ENCODE measurements at regions not wholly inside any gene's neighbourhood (a gene's known extent, or its start where the extent isn't known, plus 50 kb on each side); places are given as distances from the start of the nearest gene placed in this dataset.

GRCh38 chr3:29156086-29156715, 124.7 kb upstream of the RBMS3 start:
- POLR2A ChIA-PET = no interaction called here
- Histone ChIP-seq H3K4me3 (ENCODE audit: low read depth, low read length) (no peak overlapping the region), H3K27ac (ENCODE audit: low read depth, low read length) (no peak overlapping the region), H3K27me3 (ENCODE audit: control insufficient read depth, insufficient read depth, low read length) (no peaks in the 10 kb centered on the region), H3K9me3 (ENCODE audit: control insufficient read depth, insufficient read depth, low read length) (no peaks in the 10 kb centered on the region)
- TF ChIP-seq, protein P1, sequence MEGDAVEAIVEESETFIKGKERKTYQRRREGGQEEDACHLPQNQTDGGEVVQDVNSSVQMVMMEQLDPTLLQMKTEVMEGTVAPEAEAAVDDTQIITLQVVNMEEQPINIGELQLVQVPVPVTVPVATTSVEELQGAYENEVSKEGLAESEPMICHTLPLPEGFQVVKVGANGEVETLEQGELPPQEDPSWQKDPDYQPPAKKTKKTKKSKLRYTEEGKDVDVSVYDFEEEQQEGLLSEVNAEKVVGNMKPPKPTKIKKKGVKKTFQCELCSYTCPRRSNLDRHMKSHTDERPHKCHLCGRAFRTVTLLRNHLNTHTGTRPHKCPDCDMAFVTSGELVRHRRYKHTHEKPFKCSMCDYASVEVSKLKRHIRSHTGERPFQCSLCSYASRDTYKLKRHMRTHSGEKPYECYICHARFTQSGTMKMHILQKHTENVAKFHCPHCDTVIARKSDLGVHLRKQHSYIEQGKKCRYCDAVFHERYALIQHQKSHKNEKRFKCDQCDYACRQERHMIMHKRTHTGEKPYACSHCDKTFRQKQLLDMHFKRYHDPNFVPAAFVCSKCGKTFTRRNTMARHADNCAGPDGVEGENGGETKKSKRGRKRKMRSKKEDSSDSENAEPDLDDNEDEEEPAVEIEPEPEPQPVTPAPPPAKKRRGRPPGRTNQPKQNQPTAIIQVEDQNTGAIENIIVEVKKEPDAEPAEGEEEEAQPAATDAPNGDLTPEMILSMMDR (IDR thresholded peaks at IDR 0.05; ENCODE audit: low read depth, low read length) = no peak
- no peak for DNase-seq (ENCODE audit: low read depth, low spot score)
- CTCF ChIA-PET = no interaction called here

GRCh38 chr3:29164825-29165224, 116.0 kb upstream of the RBMS3 start:
- CTCF ChIA-PET = no interaction called here
- DNase-seq (ENCODE audit: low read depth, low spot score) = no peak
- POLR2A ChIA-PET = no interaction called here
- Histone ChIP-seq H3K9me3 (ENCODE audit: control insufficient read depth, insufficient read depth, low read length) (no peaks in the 10 kb centered on the region; the same call in 1 of the 2 replicates), H3K4me3 (ENCODE audit: low read depth, low read length) (no peak overlapping the region), H3K27ac (ENCODE audit: low read depth, low read length) (no peak overlapping the region), H3K27me3 (ENCODE audit: control insufficient read depth, insufficient read depth, low read length) (no peaks in the 10 kb centered on the region)
- TF ChIP-seq, protein P1 (IDR thresholded peaks at IDR 0.05; ENCODE audit: low read depth, low read length) = no peak

DNA sequence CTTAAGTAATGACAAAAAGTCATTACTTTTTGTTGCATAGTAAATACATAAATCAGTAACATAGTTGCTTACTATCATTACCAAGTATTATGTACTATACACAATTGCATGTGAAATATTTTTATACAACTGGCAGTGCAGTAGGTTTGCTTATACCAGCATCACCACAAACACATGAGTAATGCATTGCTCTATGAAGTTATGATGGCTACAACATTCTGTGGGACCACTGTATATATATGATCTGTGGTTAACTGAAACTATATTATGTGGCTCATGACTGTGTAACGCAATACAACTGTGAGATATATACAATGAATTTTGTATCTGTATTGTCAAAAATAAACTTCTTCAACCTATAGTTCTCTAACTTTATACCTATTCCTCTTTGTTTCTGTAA, 113.7 kb upstream of the RBMS3 start:
- H3K27ac ChIP-seq (ENCODE audit: low read depth, low read length) = no peak overlapping the region
- POLR2A ChIA-PET = interaction anchor here (1.3 kb wide), 1 partner anchor 19 kb away, joined by 4 read pairs; no protein-coding TSS in a partner anchor
- CTCF ChIA-PET = no interaction called here
- no peaks in the 10 kb centered on the region; the same call in 1 of the 2 replicates for H3K9me3 ChIP-seq (ENCODE audit: control insufficient read depth, insufficient read depth, low read length)
- H3K27me3 ChIP-seq (ENCODE audit: control insufficient read depth, insufficient read depth, low read length) = no peaks in the 10 kb centered on the region
- H3K4me3 ChIP-seq (ENCODE audit: low read depth, low read length) = no peak overlapping the region
- peak; percentile 20 for DNase-seq (ENCODE audit: low read depth, low spot score)
- TF ChIP-seq, protein P1 (IDR thresholded peaks at IDR 0.05; ENCODE audit: low read depth, low read length) = no peak

DNA sequence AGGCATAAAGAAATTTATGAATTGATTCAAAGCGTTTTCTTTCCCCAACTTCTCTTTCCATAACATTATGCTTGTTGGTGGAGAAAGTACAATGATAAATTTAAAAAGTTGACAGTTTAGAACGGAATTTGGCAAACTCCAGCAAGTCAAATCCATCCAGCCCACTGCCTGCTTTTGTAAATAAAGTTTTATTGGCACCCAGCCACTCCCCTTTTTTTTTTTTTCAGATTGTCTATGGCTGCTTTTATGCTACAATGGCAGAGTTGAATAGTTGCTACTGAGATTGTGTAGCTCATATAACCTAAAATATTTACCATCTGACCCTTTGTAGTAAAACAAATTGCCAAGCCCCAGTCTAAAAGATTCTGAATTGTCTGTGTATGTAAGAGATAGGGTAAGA, 112.8 kb upstream of the RBMS3 start:
- ChIA-PET CTCF (interaction anchor here (0.6 kb wide), 1 partner anchor 58 kb away, joined by 5 read pairs; no protein-coding TSS in a partner anchor), POLR2A (no interaction called here)
- Histone ChIP-seq H3K27me3 (ENCODE audit: control insufficient read depth, insufficient read depth, low read length) (no peaks in the 10 kb centered on the region), H3K27ac (ENCODE audit: low read depth, low read length) (no peak overlapping the region), H3K4me3 (ENCODE audit: low read depth, low read length) (no peak overlapping the region), H3K9me3 (ENCODE audit: control insufficient read depth, insufficient read depth, low read length) (no peaks in the 10 kb centered on the region; the same call in 1 of the 2 replicates)
- TF ChIP-seq, protein P1 (IDR thresholded peaks at IDR 0.05; ENCODE audit: low read depth, low read length) = no peak
- no peak for DNase-seq (ENCODE audit: low read depth, low spot score)

- CTCF ChIA-PET = interaction anchor here (0.6 kb wide), 1 partner anchor 58 kb away, joined by 5 read pairs; no protein-coding TSS in a partner anchor
- no peak for DNase-seq (ENCODE audit: low read depth, low spot score)
- H3K4me3 ChIP-seq (ENCODE audit: low read depth, low read length) = no peak overlapping the region
- H3K27ac ChIP-seq (ENCODE audit: low read depth, low read length) = no peak overlapping the region
- H3K9me3 ChIP-seq (ENCODE audit: control insufficient read depth, insufficient read depth, low read length) = no peaks in the 10 kb centered on the region; the same call in 1 of the 2 replicates
- no peaks in the 10 kb centered on the region for H3K27me3 ChIP-seq (ENCODE audit: control insufficient read depth, insufficient read depth, low read length)
- POLR2A ChIA-PET = no interaction called here
- TF ChIP-seq, protein P1 (IDR thresholded peaks at IDR 0.05; ENCODE audit: low read depth, low read length) = no peak
Observed at GRCh38 chr3:29168696-29169095, 112.2 kb upstream of the RBMS3 start.
